GM21367 (cell line): ENCODE measurements at regions not wholly inside any gene's neighbourhood (a gene's known extent, or its start where the extent isn't known, plus 50 kb on each side); places are given as distances from the start of the nearest gene placed in this dataset.

Experiments
- ATAC-seq: cut with Tn5 transposase; IDR thresholded peaks from one replicate; pipeline ENCODE4 v1.9.1; 2021; ENCODE audit not compliant: unreplicated experiment

- no peak for ATAC-seq
These were observed 61.7 kb downstream of the KCNJ2 start for GRCh38 chr17:70230850-70231640.

GRCh38 chr17:70232466-70232865, 63.1 kb downstream of the KCNJ2 start:
- ATAC-seq = no peak

GRCh38 chr17:70235252-70235651, 65.9 kb downstream of the KCNJ2 start:
- no peak for ATAC-seq

- ATAC-seq = no peak
These were observed 68.9 kb downstream of the KCNJ2 start for GRCh38 chr17:70238228-70238627.

GRCh38 chr17:70238646-70239045, 69.3 kb downstream of the KCNJ2 start:
- ATAC-seq = no peak

- ATAC-seq = no peak
These were observed 70.1 kb downstream of the KCNJ2 start for GRCh38 chr17:70239391-70239826.

- ATAC-seq = no peak
These were observed 71.7 kb downstream of the KCNJ2 start for GRCh38 chr17:70241071-70241470.

- ATAC-seq = no peak
These were observed 73.6 kb downstream of the KCNJ2 start for GRCh38 chr17:70242781-70243437.

GRCh38 chr17:70251706-70252105, 82.4 kb downstream of the KCNJ2 start:
- no peak for ATAC-seq

- ATAC-seq = no peak
These were observed 85.6 kb downstream of the KCNJ2 start for GRCh38 chr17:70254735-70255460.

GRCh38 chr17:70256751-70257150, 87.4 kb downstream of the KCNJ2 start:
- ATAC-seq = no peak

GRCh38 chr17:70258465-70258864, 89.1 kb downstream of the KCNJ2 start:
- no peak for ATAC-seq

- ATAC-seq = no peak
These were observed 90.1 kb downstream of the KCNJ2 start for GRCh38 chr17:70259400-70259799.

GRCh38 chr17:70261170-70261569, 91.8 kb downstream of the KCNJ2 start:
- no peak for ATAC-seq

- no peak for ATAC-seq
These were observed 96.1 kb downstream of the KCNJ2 start for GRCh38 chr17:70265471-70265870.

- no peak for ATAC-seq
These were observed 97.1 kb downstream of the KCNJ2 start for GRCh38 chr17:70266394-70266793.

GRCh38 chr17:70268383-70268782, 99.1 kb downstream of the KCNJ2 start:
- ATAC-seq = no peak

GRCh38 chr17:70270554-70270953, 101.2 kb downstream of the KCNJ2 start:
- ATAC-seq = no peak

- ATAC-seq = no peak
These were observed 101.9 kb downstream of the KCNJ2 start for GRCh38 chr17:70271200-70271599.

- ATAC-seq = no peak
These were observed 102.3 kb downstream of the KCNJ2 start for GRCh38 chr17:70271672-70272071.

- ATAC-seq = no peak
These were observed 104.9 kb downstream of the KCNJ2 start for GRCh38 chr17:70274255-70274654.

- no peak for ATAC-seq
These were observed 107.6 kb downstream of the KCNJ2 start for GRCh38 chr17:70276906-70277305.
